ENCODE measurements at regions not wholly inside any gene's neighbourhood (a gene's known extent, or its start where the extent isn't known, plus 50 kb on each side); places are given as distances from the start of the nearest gene placed in this dataset.

DNA sequence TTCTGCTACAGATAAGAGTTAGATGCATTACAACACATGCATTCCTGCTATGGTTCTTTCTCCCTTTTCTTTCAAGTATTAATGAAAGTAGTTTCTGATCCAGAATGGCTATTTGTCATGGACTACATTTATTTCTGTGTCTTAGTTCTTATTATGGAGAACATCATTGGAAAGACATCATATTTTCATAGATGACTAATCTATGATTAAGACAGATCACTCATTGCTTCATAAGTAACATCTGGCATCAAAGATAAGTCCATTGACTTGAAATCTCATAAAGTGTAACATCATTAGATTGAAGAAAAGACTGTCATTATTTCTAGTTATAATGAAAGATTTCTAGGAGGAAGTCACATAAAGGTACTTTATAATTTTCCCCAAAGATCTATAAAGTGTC is 366.7 kb downstream of the NSUN3 start:
- TF ChIP-seq, protein P1, sequence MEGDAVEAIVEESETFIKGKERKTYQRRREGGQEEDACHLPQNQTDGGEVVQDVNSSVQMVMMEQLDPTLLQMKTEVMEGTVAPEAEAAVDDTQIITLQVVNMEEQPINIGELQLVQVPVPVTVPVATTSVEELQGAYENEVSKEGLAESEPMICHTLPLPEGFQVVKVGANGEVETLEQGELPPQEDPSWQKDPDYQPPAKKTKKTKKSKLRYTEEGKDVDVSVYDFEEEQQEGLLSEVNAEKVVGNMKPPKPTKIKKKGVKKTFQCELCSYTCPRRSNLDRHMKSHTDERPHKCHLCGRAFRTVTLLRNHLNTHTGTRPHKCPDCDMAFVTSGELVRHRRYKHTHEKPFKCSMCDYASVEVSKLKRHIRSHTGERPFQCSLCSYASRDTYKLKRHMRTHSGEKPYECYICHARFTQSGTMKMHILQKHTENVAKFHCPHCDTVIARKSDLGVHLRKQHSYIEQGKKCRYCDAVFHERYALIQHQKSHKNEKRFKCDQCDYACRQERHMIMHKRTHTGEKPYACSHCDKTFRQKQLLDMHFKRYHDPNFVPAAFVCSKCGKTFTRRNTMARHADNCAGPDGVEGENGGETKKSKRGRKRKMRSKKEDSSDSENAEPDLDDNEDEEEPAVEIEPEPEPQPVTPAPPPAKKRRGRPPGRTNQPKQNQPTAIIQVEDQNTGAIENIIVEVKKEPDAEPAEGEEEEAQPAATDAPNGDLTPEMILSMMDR (IDR thresholded peaks at IDR 0.05) = no peak
- no peaks in the 10 kb centered on the region for H3K36me3 ChIP-seq (ENCODE audit: insufficient read depth in 1 of 2, low read depth in 1 of 2)
- no peaks in the 10 kb centered on the region for H3K27me3 ChIP-seq (ENCODE audit: insufficient read depth in 3 of 3, low read length in 2 of 3)
- ATAC-seq = no peak
- H3K4me3 ChIP-seq = no peak overlapping the region
- no peak overlapping the region for H3K27ac ChIP-seq
- no peaks in the 10 kb centered on the region for H3K4me1 ChIP-seq
- H3K9me3 ChIP-seq = no peaks in the 10 kb centered on the region
- DNase-seq = no peak
- intact Hi-C loops (cut with DNase I) = no loop called here

DNA sequence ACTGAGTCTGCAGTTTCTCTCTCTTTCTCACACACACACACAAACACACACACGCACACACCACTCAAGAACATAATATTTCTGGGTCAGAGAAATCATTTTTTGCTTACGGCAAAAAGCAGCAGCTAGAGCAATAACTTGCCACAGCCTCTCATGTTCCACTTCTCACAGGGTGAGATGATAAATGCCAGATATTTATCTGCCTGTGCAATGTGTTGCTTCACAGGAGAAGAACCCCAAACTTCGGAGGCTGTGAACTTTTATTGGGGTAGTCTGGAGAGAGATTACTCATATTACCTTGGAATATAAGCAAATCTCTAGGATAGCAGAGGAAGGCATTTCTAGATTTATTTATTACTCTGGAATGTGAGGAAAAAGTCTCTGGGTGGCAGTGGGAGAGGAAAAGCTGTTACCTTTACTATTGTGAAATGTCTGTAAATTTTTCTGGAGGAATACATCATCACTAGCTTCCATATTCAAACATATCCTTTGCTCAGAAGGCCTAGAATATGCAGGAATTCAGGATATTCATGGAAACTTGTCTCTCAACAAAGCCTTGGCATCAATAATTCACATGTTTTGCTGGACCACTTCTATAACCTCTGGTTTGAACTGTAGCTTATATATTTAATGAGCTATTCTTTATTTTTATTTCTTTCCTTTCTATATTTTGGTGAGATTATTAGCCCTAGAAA is 369.2 kb downstream of the NSUN3 start:
- intact Hi-C loops (cut with DNase I) = no loop called here
- H3K27ac ChIP-seq = no peak overlapping the region
- 57 to 60% (median 57%) methylated on average over 3 of the region's 3 CpGs for WGBS, 3 donors
- ATAC-seq (no peak), DNase-seq (no peak)
- no peaks in the 10 kb centered on the region for H3K9me3 ChIP-seq
- no peaks in the 10 kb centered on the region for H3K36me3 ChIP-seq (ENCODE audit: insufficient read depth in 1 of 2, low read depth in 1 of 2)
- H3K27me3 ChIP-seq (ENCODE audit: insufficient read depth in 3 of 3, low read length in 2 of 3) = no peaks in the 10 kb centered on the region
- no peak overlapping the region for H3K4me3 ChIP-seq
- TF ChIP-seq, protein P1 (IDR thresholded peaks at IDR 0.05) = no peak
- H3K4me1 ChIP-seq = no peaks in the 10 kb centered on the region

DNA sequence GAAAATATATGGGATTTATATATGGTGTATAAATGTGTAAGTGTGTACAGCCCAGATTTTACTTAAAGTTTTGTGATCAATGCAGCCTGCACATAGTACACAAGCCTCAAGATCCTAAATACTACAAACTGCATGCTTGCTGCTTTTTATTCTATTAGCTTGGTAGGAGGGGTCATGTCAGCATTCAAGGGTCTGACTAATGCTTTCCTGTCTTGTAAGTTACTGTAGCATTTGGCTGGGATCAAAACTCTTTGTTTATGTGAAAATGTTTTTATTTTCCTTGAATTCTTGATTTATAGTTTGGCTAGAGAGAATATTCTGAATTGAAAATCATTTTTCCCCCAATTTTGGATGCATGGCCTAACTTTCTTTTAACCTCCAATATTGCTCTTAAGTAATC is 370.9 kb downstream of the NSUN3 start:
- Histone ChIP-seq H3K36me3 (ENCODE audit: insufficient read depth in 1 of 2, low read depth in 1 of 2) (no peaks in the 10 kb centered on the region), H3K9me3 (no peaks in the 10 kb centered on the region), H3K27me3 (ENCODE audit: insufficient read depth in 3 of 3, low read length in 2 of 3) (no peaks in the 10 kb centered on the region), H3K4me1 (no peaks in the 10 kb centered on the region), H3K4me3 (no peak overlapping the region), H3K27ac (no peak overlapping the region)
- ATAC-seq (no peak), DNase-seq (no peak)
- TF ChIP-seq, protein P1 (IDR thresholded peaks at IDR 0.05) = no peak
- intact Hi-C loops (cut with DNase I) = no loop called here

DNA sequence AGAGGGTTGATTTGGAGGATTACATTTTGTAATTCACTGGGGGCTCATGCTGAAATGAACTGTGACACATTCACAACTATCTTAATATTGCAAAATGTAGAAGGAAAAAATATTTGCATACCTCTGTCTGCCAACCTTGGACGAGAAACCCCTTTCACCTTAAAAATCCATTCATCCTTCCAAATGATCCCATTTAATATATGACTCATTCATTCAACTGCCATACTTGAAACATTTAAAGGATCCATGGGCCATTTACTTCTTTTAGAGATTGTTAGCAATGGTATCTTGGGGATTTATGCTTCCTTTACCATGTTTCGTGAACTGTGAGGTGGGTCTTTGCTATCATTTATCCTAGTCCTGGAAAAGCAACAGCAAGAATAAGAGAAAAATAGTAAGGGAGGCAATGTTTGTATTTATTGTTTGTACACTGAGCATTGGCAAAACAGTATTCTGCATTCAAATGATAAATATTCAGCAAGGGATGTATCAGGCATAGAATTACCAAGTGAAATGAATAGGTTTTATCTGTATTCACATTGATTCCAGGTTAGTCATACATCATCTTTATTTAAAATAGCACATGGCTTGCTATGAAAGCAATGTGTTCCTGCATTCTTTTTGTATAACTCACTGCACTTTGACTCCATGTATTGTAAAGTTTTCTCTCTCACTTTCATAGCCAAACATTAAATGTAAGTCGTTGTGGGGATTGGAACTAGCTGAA is 378.1 kb downstream of the NSUN3 start:
- no peak for DNase-seq
- Histone ChIP-seq H3K36me3 (ENCODE audit: insufficient read depth in 1 of 2, low read depth in 1 of 2) (no peaks in the 10 kb centered on the region), H3K9me3 (no peaks in the 10 kb centered on the region), H3K27me3 (ENCODE audit: insufficient read depth in 3 of 3, low read length in 2 of 3) (no peaks in the 10 kb centered on the region), H3K4me1 (no peaks in the 10 kb centered on the region), H3K4me3 (no peak overlapping the region), H3K27ac (no peak overlapping the region)
- 61 to 63% (median 62%) methylated on average over 3 of the region's 3 CpGs for WGBS, 3 donors
- TF ChIP-seq, protein P1 (IDR thresholded peaks at IDR 0.05) = no peak
- intact Hi-C loops (cut with DNase I) = no loop called here
- no peak for ATAC-seq

DNA sequence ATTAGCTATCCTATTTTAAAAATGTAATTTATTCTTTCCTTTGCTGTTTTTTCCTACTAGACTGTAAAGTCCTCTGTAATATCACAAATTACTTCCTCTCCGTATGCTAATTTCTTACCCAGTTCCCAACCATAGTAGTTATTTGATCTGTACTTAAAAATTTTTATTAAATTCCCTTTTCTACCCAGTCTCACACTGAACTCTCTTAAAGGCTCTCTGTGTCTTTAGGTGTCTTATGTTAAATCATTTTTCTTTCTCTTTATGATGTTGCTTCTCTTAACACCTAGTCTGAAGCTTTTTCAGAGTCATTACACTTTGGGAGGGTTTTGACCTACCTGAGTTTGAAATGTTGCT is 378.6 kb downstream of the NSUN3 start:
- H3K27me3 ChIP-seq (ENCODE audit: insufficient read depth in 3 of 3, low read length in 2 of 3) = no peaks in the 10 kb centered on the region
- TF ChIP-seq, protein P1 (IDR thresholded peaks at IDR 0.05) = no peak
- no peak for ATAC-seq
- H3K27ac ChIP-seq = no peak overlapping the region
- intact Hi-C loops (cut with DNase I) = no loop called here
- no peak for DNase-seq
- no peaks in the 10 kb centered on the region for H3K9me3 ChIP-seq
- H3K36me3 ChIP-seq (ENCODE audit: insufficient read depth in 1 of 2, low read depth in 1 of 2) = no peaks in the 10 kb centered on the region
- H3K4me3 ChIP-seq = no peak overlapping the region
- no peaks in the 10 kb centered on the region for H3K4me1 ChIP-seq
- WGBS, 3 donors = 66 to 71% (median 71%) methylated on average over 1 of the region's 1 CpG
